Fibroblast of mammary gland (primary cell): ENCODE measurements at regions not wholly inside any gene's neighbourhood (a gene's known extent, or its start where the extent isn't known, plus 50 kb on each side); places are given as distances from the start of the nearest gene placed in this dataset.

Source experiments
- DNase-seq: peaks from one replicate; pipeline ENCODE4 v3.0.0-alpha.2; 2010; ENCODE audit warnings: low read depth
- H3K4me3 ChIP-seq: 2 replicates; pipeline ENCODE4 v1.5.1; 2011; ENCODE audit warnings: low read depth, mild to moderate bottlenecking, low read length, moderate library complexity; ENCODE audit not compliant: control insufficient read depth
- CTCF ChIP-seq: conservative IDR thresholded peaks from 2 replicates; pipeline ENCODE4 v1.5.1; 2011; ENCODE audit warnings: low read depth, low read length, inconsistent platforms; ENCODE audit not compliant: control insufficient read depth, insufficient read depth

- DNase-seq = no peak
- no peak overlapping the region for H3K4me3 ChIP-seq
- TF ChIP-seq CTCF = no peak
Observed at GRCh38 chr20:57988828-57989227, 239.6 kb downstream of the ANKRD60 start.

- no peak for DNase-seq
- TF ChIP-seq CTCF = no peak
- no peak overlapping the region for H3K4me3 ChIP-seq
Observed at GRCh38 chr20:57988422-57988821, 240.0 kb downstream of the ANKRD60 start.

- no peak for TF ChIP-seq CTCF
- no peak for DNase-seq
Observed at GRCh38 chr20:57987659-57988058, 240.8 kb downstream of the ANKRD60 start.

GRCh38 chr20:57986666-57987065 lies 241.8 kb downstream of the ANKRD60 start:
- no peak overlapping the region for H3K4me3 ChIP-seq
- DNase-seq = no peak
- TF ChIP-seq CTCF = no peak

More at GRCh38 chr20:57987659-57988058, 240.8 kb downstream of the ANKRD60 start:
- no peak overlapping the region for H3K4me3 ChIP-seq

- TF ChIP-seq CTCF = no peak
- DNase-seq = no peak
- H3K4me3 ChIP-seq = no peak overlapping the region
Observed at GRCh38 chr20:57985278-57985677, 243.2 kb downstream of the ANKRD60 start.

GRCh38 chr20:57983082-57983481 lies 245.4 kb downstream of the ANKRD60 start:
- no peak overlapping the region for H3K4me3 ChIP-seq
- DNase-seq = no peak
- no peak for TF ChIP-seq CTCF

- no peak for TF ChIP-seq CTCF
- H3K4me3 ChIP-seq = no peak overlapping the region
- no peak for DNase-seq
Observed at GRCh38 chr20:57980506-57980905, 247.9 kb downstream of the ANKRD60 start.
